H1 (cell line): ENCODE measurements at regions not wholly inside any gene's neighbourhood (a gene's known extent, or its start where the extent isn't known, plus 50 kb on each side); places are given as distances from the start of the nearest gene placed in this dataset.

Experiments used
- CTCF ChIA-PET: fragments of 300-600 bp; sonication (Branson Sonifier 250); formaldehyde crosslinking; loops from one replicate; lab custom pipeline; 2021; ENCODE audit not compliant: partially characterized antibody; lab: Charles Lee
- POLR2A ChIA-PET: fragments of 300-600 bp; sonication (Branson Sonifier 250); formaldehyde crosslinking; loops from one replicate; lab custom pipeline; 2021; ENCODE audit warnings: inconsistent platforms; ENCODE audit not compliant: partially characterized antibody; lab: Charles Lee
- DNase-seq, 2 experiments: peaks; one replicate each; pipeline versions ENCODE4 v3.0.0 to v3.0.0-alpha.2; 2010 to 2022; ENCODE audit warnings: low spot score in 2 of 2, low read depth in 1 of 2, mixed read lengths in 1 of 2
- FAIRE-seq: peaks from 2 replicates; lab custom pipeline; 2011; peaks lifted over from hg19 to GRCh38; lab: Jason Lieb, UNC
- H2AFZ ChIP-seq: 2 replicates; pipeline ENCODE4 v1.8.1; 2012; ENCODE audit warnings: low read length, inconsistent platforms
- H2AK5ac ChIP-seq: 2 replicates; pipeline ENCODE4 v1.6.1; 2013; ENCODE audit warnings: low read depth, low read length
- H2BK120ac ChIP-seq: replicated peaks from 2 replicates; pipeline ENCODE3; 2013; ENCODE audit warnings: low read depth, low read length, inconsistent platforms
- H2BK12ac ChIP-seq: 2 replicates; pipeline ENCODE4 v1.6.1; 2013; ENCODE audit warnings: low read depth, low read length
- H2BK15ac ChIP-seq: 2 replicates; pipeline ENCODE4 v1.6.1; 2013; ENCODE audit warnings: low read length
- H2BK20ac ChIP-seq: 2 replicates; pipeline ENCODE4 v1.6.1; 2013; ENCODE audit warnings: low read length
- H2BK5ac ChIP-seq: 2 replicates; pipeline ENCODE4 v1.6.1; 2013; ENCODE audit warnings: low read depth, low read length
- H3K14ac ChIP-seq: 2 replicates; pipeline ENCODE4 v1.6.1; 2013; ENCODE audit warnings: inconsistent platforms; ENCODE audit not compliant: insufficient read length
- H3K18ac ChIP-seq: 2 replicates; pipeline ENCODE4 v1.6.1; 2013; ENCODE audit warnings: low read length; ENCODE audit errors: extremely low read depth
- H3K23ac ChIP-seq: 2 replicates; pipeline ENCODE4 v1.6.1; 2013; ENCODE audit warnings: inconsistent platforms; ENCODE audit not compliant: insufficient read length
- H3K23me2 ChIP-seq: 2 replicates; pipeline ENCODE4 v1.6.1; 2013; ENCODE audit warnings: low read depth, low read length
- H3K27ac ChIP-seq: 2 replicates; pipeline ENCODE4 v1.6.1; 2011; ENCODE audit warnings: low read depth, low read length, inconsistent platforms
- H3K27me3 ChIP-seq, 4 experiments: replicated peaks in 1 of 4; 1 replicate in 1 of 4; 2 replicates in 3 of 4; pipeline versions ENCODE4 v1.6.1 to v1.8.1; 2011 to 2013; ENCODE audit warnings: low read length in 3 of 4, mild to moderate bottlenecking in 3 of 4, inconsistent platforms in 2 of 4, mixed read lengths in 2 of 4, moderate library complexity in 1 of 4; ENCODE audit not compliant: control insufficient read depth in 3 of 4, insufficient read depth in 3 of 4; ENCODE audit errors: extremely low read depth in 1 of 4
- H3K36me3 ChIP-seq, 4 experiments: 2 replicates each; pipeline versions ENCODE4 v1.6.1 to v1.8.1; 2011 to 2013; ENCODE audit warnings: mild to moderate bottlenecking in 4 of 4, low read length in 3 of 4, moderate library complexity in 2 of 4, control low read depth in 1 of 4, inconsistent platforms in 1 of 4; ENCODE audit not compliant: insufficient read depth in 4 of 4, control insufficient read depth in 2 of 4
- H3K4ac ChIP-seq: replicated peaks from 2 replicates; pipeline ENCODE3; 2013; ENCODE audit warnings: low read length, low read depth, mixed read lengths, inconsistent platforms; ENCODE audit not compliant: insufficient read length
- H3K4me1 ChIP-seq, 4 experiments: replicated peaks in 1 of 4; 1 replicate in 1 of 4; 2 replicates in 3 of 4; pipeline versions ENCODE4 v1.6.1 to v1.8.1; 2011 to 2013; ENCODE audit warnings: low read length in 3 of 4, inconsistent platforms in 2 of 4, mixed read lengths in 1 of 4; ENCODE audit not compliant: insufficient read depth in 4 of 4, control insufficient read depth in 3 of 4
- H3K4me2 ChIP-seq, 2 experiments: 2 replicates each; pipeline versions ENCODE4 v1.6.1 to v1.8.1; 2011 to 2013; ENCODE audit warnings: low read depth in 2 of 2, low read length in 2 of 2, control low read depth in 1 of 2, inconsistent platforms in 1 of 2, mild to moderate bottlenecking in 1 of 2; ENCODE audit not compliant: insufficient read depth in 1 of 2
- H3K4me3 ChIP-seq, 4 experiments: fragments of 200-600, 300-600 bp in 1 of 4; sonication (generic), shearing (Covaris generic), sonication (Bioruptor Twin) in 1 of 4; 2 replicates each; pipeline versions ENCODE4 v1.5.1 to v1.8.1; 2011 to 2016; ENCODE audit warnings: low read length in 4 of 4, low read depth in 3 of 4, control low read depth in 2 of 4, inconsistent platforms in 2 of 4, mild to moderate bottlenecking in 2 of 4, mixed read lengths in 1 of 4, moderate library complexity in 1 of 4; ENCODE audit not compliant: insufficient read depth in 2 of 4; ENCODE audit errors: extremely low read depth in 1 of 4
- H3K56ac ChIP-seq: replicated peaks from 2 replicates; pipeline ENCODE3; 2013; ENCODE audit warnings: low read depth, mild to moderate bottlenecking, mixed read lengths, low read length, inconsistent platforms; ENCODE audit not compliant: insufficient read length
- H3K79me1 ChIP-seq: 2 replicates; pipeline ENCODE4 v1.6.1; 2013; ENCODE audit warnings: low read depth, low read length, control low read depth
- H3K79me2 ChIP-seq, 2 experiments: 2 replicates each; pipeline versions ENCODE4 v1.6.1 to v1.8.1; 2012 to 2013; ENCODE audit warnings: low read length in 2 of 2, mild to moderate bottlenecking in 2 of 2, inconsistent platforms in 1 of 2; ENCODE audit not compliant: insufficient read depth in 2 of 2, control insufficient read depth in 1 of 2
- H3K9ac ChIP-seq, 4 experiments: replicated peaks in 1 of 4; 1 replicate in 1 of 4; 2 replicates in 3 of 4; pipeline versions ENCODE4 v1.6.1 to v1.8.1; 2011 to 2013; ENCODE audit warnings: low read depth in 3 of 4, low read length in 3 of 4, control low read depth in 2 of 4, mild to moderate bottlenecking in 2 of 4, moderate library complexity in 2 of 4, inconsistent platforms in 1 of 4; ENCODE audit errors: extremely low read depth in 1 of 4
- H3K9me3 ChIP-seq, 2 experiments: 2 replicates each; pipeline versions ENCODE4 v1.6.1 to v1.8.1; 2012 to 2013; ENCODE audit warnings: mild to moderate bottlenecking in 2 of 2, moderate library complexity in 2 of 2, control low read depth in 1 of 2, inconsistent platforms in 1 of 2, low read depth in 1 of 2, low read length in 1 of 2, mixed read lengths in 1 of 2; ENCODE audit not compliant: insufficient read depth in 2 of 2
- H4K20me1 ChIP-seq, 2 experiments: replicated peaks in 1 of 2; 2 replicates each; pipeline versions ENCODE3 to v1.8.1; 2011 to 2013; ENCODE audit warnings: inconsistent platforms in 2 of 2, low read length in 2 of 2, mild to moderate bottlenecking in 1 of 2; ENCODE audit not compliant: insufficient read depth in 2 of 2, control insufficient read depth in 1 of 2
- H4K5ac ChIP-seq: 2 replicates; pipeline ENCODE4 v1.6.1; 2013; ENCODE audit warnings: low read length, low read depth, mixed read lengths, inconsistent platforms; ENCODE audit not compliant: insufficient read length
- H4K8ac ChIP-seq: 2 replicates; pipeline ENCODE4 v1.8.0; 2013; ENCODE audit warnings: mild to moderate bottlenecking, moderate library complexity, low read length, inconsistent platforms; ENCODE audit not compliant: insufficient read depth; ENCODE audit errors: extremely low read depth
- H4K91ac ChIP-seq: replicated peaks from 2 replicates; pipeline ENCODE3; 2013; ENCODE audit warnings: low read length, mixed read lengths, inconsistent platforms; ENCODE audit not compliant: insufficient read length
- CREB1 ChIP-seq: IDR thresholded peaks from 2 replicates; pipeline ENCODE4 v1.6.1; 2012; ENCODE audit warnings: inconsistent platforms
- GABPA ChIP-seq: IDR thresholded peaks from 2 replicates; pipeline ENCODE4 v1.6.1; 2011; ENCODE audit warnings: mild to moderate bottlenecking, low read length, moderate library complexity, borderline replicate concordance; ENCODE audit not compliant: insufficient read depth
- KDM1A ChIP-seq: fragments of 200-600, 300-600 bp; sonication (generic); IDR thresholded peaks from 2 replicates; pipeline ENCODE4 v1.7.1; 2016; ENCODE audit warnings: mild to moderate bottlenecking, low read length, borderline replicate concordance
- SP2 ChIP-seq: IDR thresholded peaks from 2 replicates; pipeline ENCODE4 v1.6.1; 2012; ENCODE audit warnings: mild to moderate bottlenecking, low read length, inconsistent platforms
- WGBS, 2 experiments: shearing (Covaris generic) in 1 of 2; methylation state at CpG; one replicate each; pipeline versions ENCODE4 v1.1.6 to v1.1.7; 2013 to 2015; ENCODE audit warnings: low lambda C conversion rate in 2 of 2, mixed read lengths in 2 of 2, inconsistent platforms in 1 of 2, low coverage in 1 of 2, missing lambda C conversion rate in 1 of 2; ENCODE audit not compliant: insufficient replicate concordance in 2 of 2, insufficient coverage in 1 of 2, insufficient read length in 1 of 2; ENCODE audit errors: extremely low coverage in 1 of 2, missing lambda C conversion rate in 1 of 2; 5-methylcytosine and 5-hydroxymethylcytosine counted together
- TF ChIP-seq, protein P1 (sequence below): IDR thresholded peaks from 2 replicates; pipeline ENCODE4 v1.6.1; 2012; ENCODE audit warnings: inconsistent platforms

DNA sequence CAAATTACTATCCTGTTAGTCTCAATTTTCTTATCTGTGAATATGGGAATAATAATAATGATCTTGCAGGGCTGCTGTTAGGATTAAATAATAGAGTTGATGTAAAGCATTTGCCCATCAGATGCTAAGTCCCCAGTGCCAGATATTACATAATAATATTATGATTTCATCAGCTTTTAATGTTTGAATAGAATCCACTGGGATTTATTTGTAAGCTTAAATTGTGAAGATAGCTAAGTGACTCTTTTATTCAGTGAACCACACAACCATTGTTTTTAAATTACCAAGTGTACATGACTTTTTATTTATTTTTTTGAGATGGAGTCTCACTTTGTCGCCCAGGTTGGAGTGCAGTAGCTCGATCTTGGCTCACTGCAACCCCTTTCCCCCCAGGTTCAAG is 510.3 kb upstream of the DPP6 start:
- ChIA-PET POLR2A (no interaction called here), CTCF (no interaction called here)
- Histone ChIP-seq H2BK20ac (no peak overlapping the region), H3K79me1 (no peaks in the 10 kb centered on the region), H4K20me1 (no peaks in the 10 kb centered on the region), H2BK120ac (no peak overlapping the region), H2BK12ac (no peak overlapping the region), H2BK15ac (no peak overlapping the region), H3K56ac (no peak overlapping the region), H3K4me3 (no peak overlapping the region), H3K4me2 (no peak overlapping the region), H3K79me2 (no peaks in the 10 kb centered on the region), H3K18ac (no peak overlapping the region), H4K8ac (no peak overlapping the region), H4K91ac (no peak overlapping the region), H2AFZ (no peak overlapping the region), H3K4me1 (no peaks in the 10 kb centered on the region), H3K23ac (no peak overlapping the region), H3K27ac (no peak overlapping the region), H3K23me2 (no peaks in the 10 kb centered on the region), H3K9ac (no peak overlapping the region), H4K5ac (no peak overlapping the region), H3K9me3 (peaks cover 10 to 31% of the 10 kb centered on the region in 2 experiments; a peak in 2 of 4 replicates), H3K36me3 (no peaks in the 10 kb centered on the region), H3K4ac (no peak overlapping the region), H2BK5ac (no peak overlapping the region), H2AK5ac (no peak overlapping the region), H3K27me3 (no peaks in the 10 kb centered on the region), H3K14ac (no peak overlapping the region)
- 95% methylated on average over 2 of the region's 2 CpGs; no CpG with 5 or more reads in 1 of the 2 experiments for WGBS, 2 experiments
- TF ChIP-seq GABPA (no peak), SP2 (no peak), CREB1 (no peak), KDM1A (no peak)
- TF ChIP-seq, protein P1, sequence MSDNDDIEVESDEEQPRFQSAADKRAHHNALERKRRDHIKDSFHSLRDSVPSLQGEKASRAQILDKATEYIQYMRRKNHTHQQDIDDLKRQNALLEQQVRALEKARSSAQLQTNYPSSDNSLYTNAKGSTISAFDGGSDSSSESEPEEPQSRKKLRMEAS: no peak
- no peak for FAIRE-seq
- no peak for DNase-seq
